ENCODE measurements at regions not wholly inside any gene's neighbourhood (a gene's known extent, or its start where the extent isn't known, plus 50 kb on each side); places are given as distances from the start of the nearest gene placed in this dataset.

DNA sequence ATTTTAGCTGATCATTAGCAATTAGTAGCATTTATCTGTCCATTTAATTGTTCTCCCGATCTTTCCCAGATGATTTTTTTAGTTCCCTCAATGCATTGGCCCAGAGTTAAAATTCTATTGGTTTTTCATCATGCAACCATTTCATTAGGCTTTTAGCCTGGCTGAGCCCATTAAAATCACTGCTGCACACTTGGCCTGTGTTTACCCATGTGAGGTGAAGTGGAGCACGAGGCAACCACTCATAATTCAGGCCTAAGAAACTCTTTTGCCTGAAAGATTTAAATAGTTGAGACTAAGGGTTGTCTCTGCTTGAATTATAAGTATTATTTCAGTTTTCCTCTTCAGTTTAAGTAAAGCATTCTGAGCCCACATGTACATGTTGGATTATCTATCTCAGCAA lies 889.0 kb upstream of the ADGRL4 start:
- TF ChIP-seq POLR2A (IDR thresholded peaks at IDR 0.05): no peak
- TF ChIP-seq, protein P1, sequence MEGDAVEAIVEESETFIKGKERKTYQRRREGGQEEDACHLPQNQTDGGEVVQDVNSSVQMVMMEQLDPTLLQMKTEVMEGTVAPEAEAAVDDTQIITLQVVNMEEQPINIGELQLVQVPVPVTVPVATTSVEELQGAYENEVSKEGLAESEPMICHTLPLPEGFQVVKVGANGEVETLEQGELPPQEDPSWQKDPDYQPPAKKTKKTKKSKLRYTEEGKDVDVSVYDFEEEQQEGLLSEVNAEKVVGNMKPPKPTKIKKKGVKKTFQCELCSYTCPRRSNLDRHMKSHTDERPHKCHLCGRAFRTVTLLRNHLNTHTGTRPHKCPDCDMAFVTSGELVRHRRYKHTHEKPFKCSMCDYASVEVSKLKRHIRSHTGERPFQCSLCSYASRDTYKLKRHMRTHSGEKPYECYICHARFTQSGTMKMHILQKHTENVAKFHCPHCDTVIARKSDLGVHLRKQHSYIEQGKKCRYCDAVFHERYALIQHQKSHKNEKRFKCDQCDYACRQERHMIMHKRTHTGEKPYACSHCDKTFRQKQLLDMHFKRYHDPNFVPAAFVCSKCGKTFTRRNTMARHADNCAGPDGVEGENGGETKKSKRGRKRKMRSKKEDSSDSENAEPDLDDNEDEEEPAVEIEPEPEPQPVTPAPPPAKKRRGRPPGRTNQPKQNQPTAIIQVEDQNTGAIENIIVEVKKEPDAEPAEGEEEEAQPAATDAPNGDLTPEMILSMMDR (IDR thresholded peaks at IDR 0.05 in 4 of 5, conservative IDR thresholded peaks at IDR 0.05 in 1 of 5): no peak
